SK-N-SH (cell line): ENCODE measurements at regions not wholly inside any gene's neighbourhood (a gene's known extent, or its start where the extent isn't known, plus 50 kb on each side); places are given as distances from the start of the nearest gene placed in this dataset.

Source experiments
- JUND ChIP-seq: IDR thresholded peaks from 2 replicates; pipeline ENCODE4 v1.4.0; 2012
- NRF1 ChIP-seq: IDR thresholded peaks from 2 replicates; pipeline ENCODE4 v1.6.1; 2012; ENCODE audit warnings: low read depth, mild to moderate bottlenecking, low read length
- RAD21 ChIP-seq: IDR thresholded peaks from 2 replicates; pipeline ENCODE4 v1.6.1; 2012; ENCODE audit warnings: mild to moderate bottlenecking, low read length
- RCOR1 ChIP-seq: fragments of 150-350 bp; IDR thresholded peaks from 2 replicates; pipeline ENCODE4 v1.6.1; 2017; ENCODE audit warnings: antibody characterized with exemption, low read length
- TF ChIP-seq, protein P1 (sequence below): fragments of 200-600 bp; sonication (generic); IDR thresholded peaks from 2 replicates; pipeline ENCODE4 v1.6.1; 2017; ENCODE audit warnings: antibody characterized with exemption, mild to moderate bottlenecking, moderate library complexity

GRCh38 chr13:32902029-32902780 is 114.0 kb upstream of the KL start:
- TF ChIP-seq JUND = no peak
- no peak for TF ChIP-seq RCOR1
- TF ChIP-seq NRF1 = no peak
- TF ChIP-seq, protein P1, sequence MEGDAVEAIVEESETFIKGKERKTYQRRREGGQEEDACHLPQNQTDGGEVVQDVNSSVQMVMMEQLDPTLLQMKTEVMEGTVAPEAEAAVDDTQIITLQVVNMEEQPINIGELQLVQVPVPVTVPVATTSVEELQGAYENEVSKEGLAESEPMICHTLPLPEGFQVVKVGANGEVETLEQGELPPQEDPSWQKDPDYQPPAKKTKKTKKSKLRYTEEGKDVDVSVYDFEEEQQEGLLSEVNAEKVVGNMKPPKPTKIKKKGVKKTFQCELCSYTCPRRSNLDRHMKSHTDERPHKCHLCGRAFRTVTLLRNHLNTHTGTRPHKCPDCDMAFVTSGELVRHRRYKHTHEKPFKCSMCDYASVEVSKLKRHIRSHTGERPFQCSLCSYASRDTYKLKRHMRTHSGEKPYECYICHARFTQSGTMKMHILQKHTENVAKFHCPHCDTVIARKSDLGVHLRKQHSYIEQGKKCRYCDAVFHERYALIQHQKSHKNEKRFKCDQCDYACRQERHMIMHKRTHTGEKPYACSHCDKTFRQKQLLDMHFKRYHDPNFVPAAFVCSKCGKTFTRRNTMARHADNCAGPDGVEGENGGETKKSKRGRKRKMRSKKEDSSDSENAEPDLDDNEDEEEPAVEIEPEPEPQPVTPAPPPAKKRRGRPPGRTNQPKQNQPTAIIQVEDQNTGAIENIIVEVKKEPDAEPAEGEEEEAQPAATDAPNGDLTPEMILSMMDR = no peak
- TF ChIP-seq RAD21 = no peak
